ENCODE measurements at regions not wholly inside any gene's neighbourhood (a gene's known extent, or its start where the extent isn't known, plus 50 kb on each side); places are given as distances from the start of the nearest gene placed in this dataset.

GRCh38 chrX:33725535-33726210 lies 406.4 kb downstream of the FAM47A start:
- no peak for TF ChIP-seq CTCF (IDR thresholded peaks at IDR 0.05)
- no peak for TF ChIP-seq POLR2A (IDR thresholded peaks at IDR 0.05)
- no peak for TF ChIP-seq POLR2AphosphoS5 (IDR thresholded peaks at IDR 0.05)
